ENCODE measurements at regions not wholly inside any gene's neighbourhood (a gene's known extent, or its start where the extent isn't known, plus 50 kb on each side); places are given as distances from the start of the nearest gene placed in this dataset.

- Histone ChIP-seq H3K4me1 (no peaks in the 10 kb centered on the region), H3K9me3 (peaks cover 0 to 49% (median 21%) of the 10 kb centered on the region in 8 donors), H3K27me3 (replicated peaks in 1 of 7) (no peaks in the 10 kb centered on the region), H3K27ac (no peak overlapping the region), H3K4me3 (no peak overlapping the region), H3K36me3 (no peaks in the 10 kb centered on the region)
- intact Hi-C loops (cut with DNase I; ENCODE audit: low total_unique reads), result no loop called here
- TF ChIP-seq POLR2A (IDR thresholded peaks at IDR 0.05), result no peak
- TF ChIP-seq POLR2AphosphoS5 (IDR thresholded peaks at IDR 0.05), result no peak
- TF ChIP-seq CTCF (IDR thresholded peaks at IDR 0.05 in 8 of 11, conservative IDR thresholded peaks at IDR 0.05 in 3 of 11), result no peak
- no peak for DNase-seq
- 76 to 96% (median 88%) methylated on average over 1 of the region's 1 CpG for WGBS, 5 donors
Measured at GRCh38 chr6:8588176-8588575, 152.8 kb upstream of the SLC35B3 start.

GRCh38 chr6:8583291-8583690, 147.9 kb upstream of the SLC35B3 start:
- intact Hi-C loops (cut with DNase I; ENCODE audit: low total_unique reads), result no loop called here
- H3K9me3 ChIP-seq, result peaks cover 0 to 36% (median 9%) of the 10 kb centered on the region in 8 donors
- H3K27me3 ChIP-seq (replicated peaks in 1 of 7), result no peaks in the 10 kb centered on the region
- TF ChIP-seq CTCF (IDR thresholded peaks at IDR 0.05 in 8 of 11, conservative IDR thresholded peaks at IDR 0.05 in 3 of 11) (no peak), POLR2AphosphoS5 (IDR thresholded peaks at IDR 0.05) (no peak), POLR2A (IDR thresholded peaks at IDR 0.05) (no peak)
- H3K27ac ChIP-seq, result no peak overlapping the region
- H3K4me1 ChIP-seq, result no peaks in the 10 kb centered on the region
- no peak for DNase-seq
- no peak overlapping the region for H3K4me3 ChIP-seq
- H3K36me3 ChIP-seq, result no peaks in the 10 kb centered on the region

- no peak for TF ChIP-seq CTCF (IDR thresholded peaks at IDR 0.05 in 8 of 11, conservative IDR thresholded peaks at IDR 0.05 in 3 of 11)
- no peak for TF ChIP-seq POLR2AphosphoS5 (IDR thresholded peaks at IDR 0.05)
- no peak for TF ChIP-seq POLR2A (IDR thresholded peaks at IDR 0.05)
- H3K9me3 ChIP-seq, result peaks cover 0 to 13% (median 0%) of the 10 kb centered on the region in 8 donors
- no peak for DNase-seq
- H3K36me3 ChIP-seq, result no peaks in the 10 kb centered on the region
- no peak overlapping the region for H3K4me3 ChIP-seq
- H3K27me3 ChIP-seq (replicated peaks in 1 of 7), result no peaks in the 10 kb centered on the region
- 82 to 95% (median 82%) methylated on average over 1 of the region's 1 CpG for WGBS, 5 donors
- H3K4me1 ChIP-seq, result no peaks in the 10 kb centered on the region
- H3K27ac ChIP-seq, result no peak overlapping the region
- intact Hi-C loops (cut with DNase I; ENCODE audit: low total_unique reads), result no loop called here
Measured at GRCh38 chr6:8579372-8579771, 144.0 kb upstream of the SLC35B3 start.

GRCh38 chr6:8578006-8578405, 142.7 kb upstream of the SLC35B3 start:
- H3K9me3 ChIP-seq, result peaks cover 0 to 5% (median 0%) of the 10 kb centered on the region in 8 donors
- DNase-seq, result no peak
- intact Hi-C loops (cut with DNase I; ENCODE audit: low total_unique reads), result no loop called here
- H3K4me3 ChIP-seq, result no peak overlapping the region
- no peaks in the 10 kb centered on the region for H3K27me3 ChIP-seq (replicated peaks in 1 of 7)
- TF ChIP-seq CTCF (IDR thresholded peaks at IDR 0.05 in 8 of 11, conservative IDR thresholded peaks at IDR 0.05 in 3 of 11) (no peak), POLR2A (IDR thresholded peaks at IDR 0.05) (no peak), POLR2AphosphoS5 (IDR thresholded peaks at IDR 0.05) (no peak)
- no peaks in the 10 kb centered on the region for H3K4me1 ChIP-seq
- no peaks in the 10 kb centered on the region for H3K36me3 ChIP-seq
- no peak overlapping the region for H3K27ac ChIP-seq
- 9 to 17% (median 10%) methylated on average over 1 of the region's 1 CpG for WGBS, 5 donors

Measured in spleen (tissue), 11 donors.